WTC11 (cell line): ENCODE measurements at regions not wholly inside any gene's neighbourhood (a gene's known extent, or its start where the extent isn't known, plus 50 kb on each side); places are given as distances from the start of the nearest gene placed in this dataset.

Experiments
- ATAC-seq: fragments of 200-7000 bp; cut with Tn5 transposase; 2 replicates; pipeline ENCODE4 v1.10.0; 2021; ENCODE audit warnings: mild to moderate bottlenecking, moderate library complexity
- CTCF ChIA-PET: fragments of 300-600 bp; sonication (Branson Sonifier 250); formaldehyde crosslinking; loops from one replicate; lab custom pipeline; 2021; ENCODE audit warnings: antibody characterized with exemption; lab: Charles Lee
- POLR2A ChIA-PET: fragments of 350-600 bp; sonication (Branson Sonifier 250); formaldehyde crosslinking; loops from one replicate; lab custom pipeline; 2021; ENCODE audit warnings: antibody characterized with exemption; lab: Charles Lee
- DNase-seq: peaks from one replicate; pipeline ENCODE4 v3.0.0; 2021; ENCODE audit warnings: low spot score
- H3K27ac Mint-ChIP-seq: 2 replicates; pipeline ENCODE4 v1.8.0; 2021; ENCODE audit warnings: mixed read lengths
- H3K27me3 Mint-ChIP-seq: 2 replicates; pipeline ENCODE4 v1.8.0; 2021; ENCODE audit warnings: low read depth, mild to moderate bottlenecking, moderate library complexity, mixed read lengths
- H3K36me3 Mint-ChIP-seq: 2 replicates; pipeline ENCODE4 v1.8.0; 2021; ENCODE audit warnings: mixed read lengths
- H3K4me1 Mint-ChIP-seq: 2 replicates; pipeline ENCODE4 v1.8.0; 2022; ENCODE audit warnings: mixed read lengths
- H3K4me3 Mint-ChIP-seq: 2 replicates; pipeline ENCODE4 v1.8.0; 2021; ENCODE audit warnings: mild to moderate bottlenecking, moderate library complexity, mixed read lengths
- H3K9me3 Mint-ChIP-seq: 2 replicates; pipeline ENCODE4 v1.8.0; 2021; ENCODE audit warnings: mixed read lengths
- ATF1 ChIP-seq: sonication (generic); formaldehyde crosslinking; IDR thresholded peaks from 2 replicates; pipeline ENCODE4 v1.8.1; 2023; ENCODE audit warnings: mild to moderate bottlenecking, moderate library complexity, missing genetic modification reagents
- ATF3 ChIP-seq: sonication (generic); formaldehyde crosslinking; conservative IDR thresholded peaks from 2 replicates; pipeline ENCODE4 v1.8.1; 2022; ENCODE audit warnings: mild to moderate bottlenecking, missing genetic modification reagents
- CREB1 ChIP-seq: sonication (generic); formaldehyde crosslinking; IDR thresholded peaks from 2 replicates; pipeline ENCODE4 v1.8.0; 2023; ENCODE audit warnings: mild to moderate bottlenecking, missing genetic modification reagents
- CTCF ChIP-seq: fragments of 200-600 bp; IDR thresholded peaks from 2 replicates; pipeline ENCODE4 v1.8.0; 2022; ENCODE audit warnings: antibody characterized with exemption
- E2F4 ChIP-seq: sonication (generic); formaldehyde crosslinking; IDR thresholded peaks from 2 replicates; pipeline ENCODE4 v1.8.1; 2022; ENCODE audit warnings: low read depth, mild to moderate bottlenecking, moderate library complexity, missing genetic modification reagents, borderline replicate concordance
- ELF4 ChIP-seq: sonication (generic); formaldehyde crosslinking; IDR thresholded peaks from 2 replicates; pipeline ENCODE4 v1.8.1; 2022; ENCODE audit warnings: low read depth, mild to moderate bottlenecking, moderate library complexity, missing genetic modification reagents
- EMX1 ChIP-seq: fragments of 250-450 bp; sonication (Bioruptor Pico); IDR thresholded peaks from 2 replicates; pipeline ENCODE4 v1.8.0; 2021; ENCODE audit warnings: mild to moderate bottlenecking
- ESRRA ChIP-seq: sonication (generic); formaldehyde crosslinking; IDR thresholded peaks from 2 replicates; pipeline ENCODE4 v1.8.1; 2022; ENCODE audit warnings: mild to moderate bottlenecking, missing genetic modification reagents, borderline replicate concordance
- FOXJ3 ChIP-seq: sonication (generic); formaldehyde crosslinking; IDR thresholded peaks from 2 replicates; pipeline ENCODE4 v1.9.0; 2021; ENCODE audit warnings: missing genetic modification reagents, mild to moderate bottlenecking, borderline replicate concordance
- FOXK1 ChIP-seq: sonication (generic); formaldehyde crosslinking; IDR thresholded peaks from 2 replicates; pipeline ENCODE4 v1.8.0; 2022; ENCODE audit warnings: mild to moderate bottlenecking, moderate library complexity, missing genetic modification reagents
- GRHL2 ChIP-seq: fragments of 250-450 bp; sonication (Bioruptor Pico); IDR thresholded peaks from 2 replicates; pipeline ENCODE4 v1.8.0; 2022; ENCODE audit warnings: mild to moderate bottlenecking, moderate library complexity; ENCODE audit not compliant: insufficient replicate concordance, severe bottlenecking
- HMGA2 ChIP-seq: fragments of 250-450 bp; sonication (Bioruptor Pico); IDR thresholded peaks from 2 replicates; pipeline ENCODE4 v1.4.0; 2021; ENCODE audit warnings: mild to moderate bottlenecking, moderate library complexity
- JUN ChIP-seq: sonication (generic); formaldehyde crosslinking; IDR thresholded peaks from 2 replicates; pipeline ENCODE4 v1.8.0; 2023; ENCODE audit warnings: mild to moderate bottlenecking, missing genetic modification reagents
- KAT7 ChIP-seq: sonication (generic); formaldehyde crosslinking; IDR thresholded peaks from 2 replicates; pipeline ENCODE4 v1.8.1; 2023; ENCODE audit warnings: missing genetic modification reagents, mild to moderate bottlenecking, borderline replicate concordance
- MXD4 ChIP-seq: fragments of 250-450 bp; sonication (Bioruptor Pico); IDR thresholded peaks from 2 replicates; pipeline ENCODE4 v1.8.0; 2021; ENCODE audit warnings: mild to moderate bottlenecking, moderate library complexity, borderline replicate concordance
- MYBL2 ChIP-seq: sonication (generic); formaldehyde crosslinking; IDR thresholded peaks from 2 replicates; pipeline ENCODE4 v1.8.1; 2023; ENCODE audit warnings: mild to moderate bottlenecking, moderate library complexity, missing genetic modification reagents
- NFATC4 ChIP-seq: fragments of 250-450 bp; sonication (Bioruptor Pico); IDR thresholded peaks from 2 replicates; pipeline ENCODE4 v1.9.0; 2021; ENCODE audit warnings: mild to moderate bottlenecking
- NR1H2 ChIP-seq: sonication (generic); formaldehyde crosslinking; IDR thresholded peaks from 2 replicates; pipeline ENCODE4 v1.9.0; 2021; ENCODE audit warnings: mild to moderate bottlenecking, moderate library complexity, missing genetic modification reagents
- SMAD3 ChIP-seq: sonication (generic); formaldehyde crosslinking; IDR thresholded peaks from 2 replicates; pipeline ENCODE4 v1.8.0; 2022; ENCODE audit warnings: missing genetic modification reagents, mild to moderate bottlenecking, borderline replicate concordance
- USF2 ChIP-seq: sonication (generic); formaldehyde crosslinking; IDR thresholded peaks from 2 replicates; pipeline ENCODE4 v1.8.1; 2023; ENCODE audit warnings: mild to moderate bottlenecking, missing genetic modification reagents, moderate library complexity
- ZBTB21 ChIP-seq: sonication (generic); formaldehyde crosslinking; IDR thresholded peaks from 2 replicates; pipeline ENCODE4 v1.8.1; 2023; ENCODE audit warnings: mild to moderate bottlenecking, missing genetic modification reagents, borderline replicate concordance
- ZNF263 ChIP-seq: sonication (generic); formaldehyde crosslinking; IDR thresholded peaks from 2 replicates; pipeline ENCODE4 v1.8.1; 2022; ENCODE audit warnings: low read depth, mild to moderate bottlenecking, moderate library complexity, missing genetic modification reagents
- ZNF317 ChIP-seq: sonication (generic); formaldehyde crosslinking; IDR thresholded peaks from 2 replicates; pipeline ENCODE4 v1.8.1; 2023; ENCODE audit warnings: low read depth, mild to moderate bottlenecking, moderate library complexity, missing genetic modification reagents, borderline replicate concordance
- ZNF425 ChIP-seq: fragments of 250-450 bp; sonication (Bioruptor Pico); conservative IDR thresholded peaks from 2 replicates; pipeline ENCODE4 v1.9.0; 2021; ENCODE audit warnings: mild to moderate bottlenecking
- TF ChIP-seq, protein P1 (sequence below): fragments of 250-450 bp; sonication (Bioruptor Pico); IDR thresholded peaks from 2 replicates; pipeline ENCODE4 v1.9.0; 2021; ENCODE audit warnings: mild to moderate bottlenecking
- TF ChIP-seq, protein P2 (sequence below): sonication (generic); formaldehyde crosslinking; IDR thresholded peaks from 2 replicates; pipeline ENCODE4 v1.8.1; 2023; ENCODE audit warnings: mild to moderate bottlenecking, moderate library complexity, missing genetic modification reagents

DNA sequence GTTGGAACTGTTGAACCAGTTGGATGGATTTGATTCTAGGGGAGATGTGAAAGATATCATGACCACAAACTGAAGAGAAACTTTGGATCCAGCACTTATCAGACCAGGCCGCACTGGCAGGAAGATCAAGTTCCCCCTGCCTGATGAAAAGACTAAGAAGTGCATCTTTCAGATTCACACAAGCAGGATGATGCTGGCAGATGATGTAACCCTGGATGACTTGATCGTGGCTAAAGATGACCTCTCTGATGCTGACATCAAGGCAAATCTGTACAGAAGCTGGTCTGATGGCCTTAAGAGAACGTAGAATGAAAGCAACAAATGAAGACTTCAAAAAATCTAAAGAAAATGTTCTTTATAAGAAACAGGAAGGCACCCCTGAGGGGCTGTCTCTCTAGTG lies 72.8 kb upstream of the CDYL start:
- Mint-ChIP-seq H3K9me3 (peaks cover 6% of the 10 kb centered on the region; the same call in 1 of the 2 replicates), H3K27ac (no peak overlapping the region), H3K4me1 (no peaks in the 10 kb centered on the region), H3K36me3 (no peaks in the 10 kb centered on the region), H3K27me3 (peaks cover 3% of the 10 kb centered on the region), H3K4me3 (no peak overlapping the region)
- ChIA-PET POLR2A (no interaction called here), CTCF (no interaction called here)
- TF ChIP-seq KAT7 (CRISPR knock-in tag) (no peak), JUN (CRISPR knock-in tag) (no peak), HMGA2 (CRISPR knock-in tag) (no peak), ATF1 (no peak), GRHL2 (CRISPR knock-in tag) (no peak), SMAD3 (CRISPR knock-in tag) (no peak), ATF3 (CRISPR knock-in tag) (no peak), ZNF263 (CRISPR knock-in tag) (no peak), MYBL2 (CRISPR knock-in tag) (no peak), NR1H2 (CRISPR knock-in tag) (no peak), ZBTB21 (no peak), E2F4 (CRISPR knock-in tag) (no peak), EMX1 (no peak), CREB1 (CRISPR knock-in tag) (no peak), NFATC4 (no peak), ESRRA (CRISPR knock-in tag) (no peak), ELF4 (no peak)
- TF ChIP-seq, protein P1, sequence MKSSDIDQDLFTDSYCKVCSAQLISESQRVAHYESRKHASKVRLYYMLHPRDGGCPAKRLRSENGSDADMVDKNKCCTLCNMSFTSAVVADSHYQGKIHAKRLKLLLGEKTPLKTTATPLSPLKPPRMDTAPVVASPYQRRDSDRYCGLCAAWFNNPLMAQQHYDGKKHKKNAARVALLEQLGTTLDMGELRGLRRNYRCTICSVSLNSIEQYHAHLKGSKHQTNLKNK, result no peak
- TF ChIP-seq, protein P2, sequence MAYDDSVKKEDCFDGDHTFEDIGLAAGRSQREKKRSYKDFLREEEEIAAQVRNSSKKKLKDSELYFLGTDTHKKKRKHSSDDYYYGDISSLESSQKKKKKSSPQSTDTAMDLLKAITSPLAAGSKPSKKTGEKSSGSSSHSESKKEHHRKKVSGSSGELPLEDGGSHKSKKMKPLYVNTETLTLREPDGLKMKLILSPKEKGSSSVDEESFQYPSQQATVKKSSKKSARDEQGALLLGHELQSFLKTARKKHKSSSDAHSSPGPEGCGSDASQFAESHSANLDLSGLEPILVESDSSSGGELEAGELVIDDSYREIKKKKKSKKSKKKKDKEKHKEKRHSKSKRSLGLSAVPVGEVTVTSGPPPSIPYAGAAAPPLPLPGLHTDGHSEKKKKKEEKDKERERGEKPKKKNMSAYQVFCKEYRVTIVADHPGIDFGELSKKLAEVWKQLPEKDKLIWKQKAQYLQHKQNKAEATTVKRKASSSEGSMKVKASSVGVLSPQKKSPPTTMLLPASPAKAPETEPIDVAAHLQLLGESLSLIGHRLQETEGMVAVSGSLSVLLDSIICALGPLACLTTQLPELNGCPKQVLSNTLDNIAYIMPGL (CRISPR knock-in tag), result no peak
- ATAC-seq (no peak), DNase-seq (no peak)

- H3K9me3 Mint-ChIP-seq, result peaks cover 12% of the 10 kb centered on the region; the same call in 1 of the 2 replicates
- no peaks in the 10 kb centered on the region for H3K4me1 Mint-ChIP-seq
- H3K27me3 Mint-ChIP-seq, result no peaks in the 10 kb centered on the region; the same call in none of the 2 replicates
- H3K27ac Mint-ChIP-seq, result no peak overlapping the region
- POLR2A ChIA-PET, result no interaction called here
- DNase-seq (no peak), ATAC-seq (no peak)
- no peak overlapping the region for H3K4me3 Mint-ChIP-seq
- H3K36me3 Mint-ChIP-seq, result no peaks in the 10 kb centered on the region
- CTCF ChIA-PET, result interaction anchor here (0.5 kb wide), 1 partner anchor 303 kb away, joined by 5 read pairs; no protein-coding TSS in a partner anchor
- TF ChIP-seq ELF4, result no peak
- TF ChIP-seq ZNF317, result no peak
- TF ChIP-seq KAT7 (CRISPR knock-in tag), result no peak
- no peak for TF ChIP-seq FOXK1
- no peak for TF ChIP-seq ZNF425 (CRISPR knock-in tag)
- TF ChIP-seq MXD4 (CRISPR knock-in tag), result no peak
- TF ChIP-seq E2F4 (CRISPR knock-in tag), result no peak
- no peak for TF ChIP-seq CTCF
- TF ChIP-seq USF2 (CRISPR knock-in tag), result no peak
- no peak for TF ChIP-seq FOXJ3
These were observed 77.1 kb upstream of the CDYL start for GRCh38 chr6:4698901-4699659.
